GM10266 (cell line): ENCODE measurements at regions not wholly inside any gene's neighbourhood (a gene's known extent, or its start where the extent isn't known, plus 50 kb on each side); places are given as distances from the start of the nearest gene placed in this dataset.

ENCODE experiments used
- DNase-seq: peaks from one replicate; pipeline ENCODE4 v3.0.0; 2012; ENCODE audit errors: extremely low spot score
- CTCF ChIP-seq: IDR thresholded peaks from 2 replicates; pipeline ENCODE4 v1.5.1; 2012; ENCODE audit warnings: mild to moderate bottlenecking, low read depth; ENCODE audit not compliant: control insufficient read depth, insufficient read depth; ENCODE audit errors: missing control alignments

- no peak for TF ChIP-seq CTCF
- DNase-seq, result no peak
Measured at GRCh38 chr13:21930536-21930935, 259.7 kb downstream of the FGF9 start.

GRCh38 chr13:21932578-21932977 is 261.7 kb downstream of the FGF9 start:
- TF ChIP-seq CTCF, result no peak
- DNase-seq, result no peak

- DNase-seq, result no peak
- no peak for TF ChIP-seq CTCF
Measured at GRCh38 chr13:21932996-21933395, 262.1 kb downstream of the FGF9 start.

GRCh38 chr13:21934284-21934683 is 263.4 kb downstream of the FGF9 start:
- TF ChIP-seq CTCF, result no peak
- no peak for DNase-seq

- no peak for TF ChIP-seq CTCF
Measured at GRCh38 chr13:21936674-21937073, 265.8 kb downstream of the FGF9 start.

GRCh38 chr13:21938168-21938567 is 267.3 kb downstream of the FGF9 start:
- no peak for TF ChIP-seq CTCF
- no peak for DNase-seq

More at GRCh38 chr13:21936674-21937073, 265.8 kb downstream of the FGF9 start:
- no peak for DNase-seq

GRCh38 chr13:21938636-21939035 is 267.8 kb downstream of the FGF9 start:
- no peak for TF ChIP-seq CTCF
- no peak for DNase-seq
